Skeletal muscle tissue (tissue), 3 donors: ENCODE measurements at regions not wholly inside any gene's neighbourhood (a gene's known extent, or its start where the extent isn't known, plus 50 kb on each side); places are given as distances from the start of the nearest gene placed in this dataset.
"Not testable (repeated sequence)": the region's sequence is repeated elsewhere in the genome, so short reads cannot be mapped to it uniquely, and the experiment has no call there.

Experiments used
- H3K27ac ChIP-seq: one replicate; pipeline ENCODE4 v1.7.0; 2013; ENCODE audit warnings: mild to moderate bottlenecking, low read depth, low read length, inconsistent platforms
- H3K27me3 ChIP-seq, 3 donors: one replicate each; pipeline ENCODE4 v1.7.0; 2013; ENCODE audit warnings: low read length in 3 of 3; ENCODE audit not compliant: control insufficient read depth in 3 of 3, insufficient read depth in 3 of 3
- H3K36me3 ChIP-seq, 3 donors: one replicate each; pipeline ENCODE4 v1.7.0; 2013; ENCODE audit warnings: low read length in 3 of 3; ENCODE audit not compliant: control insufficient read depth in 3 of 3, insufficient read depth in 3 of 3
- H3K4me1 ChIP-seq, 3 donors: one replicate each; pipeline ENCODE4 v1.7.0; 2013; ENCODE audit warnings: low read length in 3 of 3, mild to moderate bottlenecking in 3 of 3; ENCODE audit not compliant: control insufficient read depth in 3 of 3, insufficient read depth in 3 of 3
- H3K4me3 ChIP-seq, 3 donors: one replicate each; pipeline ENCODE4 v1.7.0; 2013; ENCODE audit warnings: low read length in 3 of 3
- H3K9ac ChIP-seq, 3 donors: one replicate each; pipeline ENCODE4 v1.7.0; 2013; ENCODE audit warnings: low read length in 3 of 3, mild to moderate bottlenecking in 3 of 3, moderate library complexity in 2 of 3, low read depth in 1 of 3
- H3K9me3 ChIP-seq, 3 donors: one replicate each; pipeline ENCODE4 v1.7.0; 2013; ENCODE audit warnings: low read length in 3 of 3; ENCODE audit not compliant: control insufficient read depth in 3 of 3
- donor health status: Osteomylitis.

- H3K4me3 ChIP-seq, result no peak overlapping the region
- H3K9me3 ChIP-seq, result peaks cover 0 to 2% (median 0%) of the 10 kb centered on the region in 3 donors
- H3K27me3 ChIP-seq, result no peaks in the 10 kb centered on the region
- H3K4me1 ChIP-seq, result no peaks in the 10 kb centered on the region
- H3K36me3 ChIP-seq, result no peaks in the 10 kb centered on the region
- H3K9ac ChIP-seq, result no peak overlapping the region
- H3K27ac ChIP-seq, result no peak overlapping the region
Observed at GRCh38 chr11:26878959-26879581, 114.8 kb upstream of the FIBIN start.

GRCh38 chr11:26882363-26882880, 111.5 kb upstream of the FIBIN start:
- H3K9me3 ChIP-seq, H3K27ac ChIP-seq, H3K9ac ChIP-seq, H3K4me1 ChIP-seq, H3K36me3 ChIP-seq, H3K4me3 ChIP-seq, H3K27me3 ChIP-seq: not testable (repeated sequence)

DNA sequence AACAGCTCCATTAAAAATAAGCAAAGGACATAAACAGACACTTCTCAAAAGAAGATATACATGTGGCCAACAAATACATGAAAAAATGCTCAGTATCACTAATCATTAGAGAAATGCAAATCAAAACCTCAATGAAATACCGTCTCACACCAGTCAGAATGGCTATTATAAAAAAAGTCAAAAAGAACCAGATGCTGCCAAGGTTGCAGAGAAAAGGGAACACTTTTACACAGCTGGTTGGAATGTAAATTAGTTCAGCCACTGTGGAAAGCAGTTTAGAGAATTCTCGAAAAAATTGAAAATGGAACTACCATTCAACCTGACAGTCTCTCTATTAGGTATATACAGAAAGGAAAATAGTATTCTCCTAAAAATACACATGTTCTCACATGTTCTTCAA, 102.4 kb upstream of the FIBIN start:
- Histone ChIP-seq H3K27ac (no peak overlapping the region), H3K36me3 (no peaks in the 10 kb centered on the region), H3K27me3 (no peaks in the 10 kb centered on the region)

DNA sequence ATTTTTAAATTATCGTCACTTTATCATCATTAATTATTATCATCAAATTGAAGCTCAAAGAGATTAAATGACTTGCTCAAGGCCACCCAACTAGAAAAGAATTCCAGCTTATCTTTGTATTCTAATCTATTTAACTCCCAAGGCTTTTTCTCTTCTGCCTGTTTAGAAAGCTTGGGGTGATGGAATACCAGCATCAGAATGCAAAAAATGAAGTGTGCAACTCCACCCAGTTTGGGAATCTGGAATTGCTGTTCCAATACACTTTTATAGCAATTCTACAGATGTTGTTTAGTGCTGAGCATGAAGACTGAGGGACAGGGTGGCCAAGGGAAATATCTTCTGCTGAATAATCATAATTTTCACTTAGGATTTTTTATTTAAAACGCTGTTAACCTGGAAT, 97.2 kb upstream of the FIBIN start:
- Histone ChIP-seq H3K27ac (no peak overlapping the region), H3K27me3 (no peaks in the 10 kb centered on the region), H3K4me1 (no peaks in the 10 kb centered on the region), H3K9me3 (no peaks in the 10 kb centered on the region), H3K4me3 (no peak overlapping the region), H3K36me3 (no peaks in the 10 kb centered on the region), H3K9ac (no peak overlapping the region)

More for the DNA sequence above, 102.4 kb upstream of the FIBIN start:
- Histone ChIP-seq H3K4me1 (no peaks in the 10 kb centered on the region), H3K9me3 (no peaks in the 10 kb centered on the region), H3K4me3 (no peak overlapping the region), H3K9ac (no peak overlapping the region)

GRCh38 chr11:26898799-26899198, 95.1 kb upstream of the FIBIN start:
- Histone ChIP-seq H3K27ac (no peak overlapping the region), H3K4me3 (no peak overlapping the region), H3K9me3 (no peaks in the 10 kb centered on the region), H3K36me3 (no peaks in the 10 kb centered on the region), H3K4me1 (no peaks in the 10 kb centered on the region), H3K27me3 (no peaks in the 10 kb centered on the region), H3K9ac (no peak overlapping the region)

- Histone ChIP-seq H3K4me1 (no peaks in the 10 kb centered on the region), H3K27ac (no peak overlapping the region), H3K9ac (no peak overlapping the region), H3K9me3 (no peaks in the 10 kb centered on the region), H3K36me3 (no peaks in the 10 kb centered on the region), H3K27me3 (no peaks in the 10 kb centered on the region), H3K4me3 (no peak overlapping the region)
Observed at GRCh38 chr11:26901162-26901561, 92.8 kb upstream of the FIBIN start.

DNA sequence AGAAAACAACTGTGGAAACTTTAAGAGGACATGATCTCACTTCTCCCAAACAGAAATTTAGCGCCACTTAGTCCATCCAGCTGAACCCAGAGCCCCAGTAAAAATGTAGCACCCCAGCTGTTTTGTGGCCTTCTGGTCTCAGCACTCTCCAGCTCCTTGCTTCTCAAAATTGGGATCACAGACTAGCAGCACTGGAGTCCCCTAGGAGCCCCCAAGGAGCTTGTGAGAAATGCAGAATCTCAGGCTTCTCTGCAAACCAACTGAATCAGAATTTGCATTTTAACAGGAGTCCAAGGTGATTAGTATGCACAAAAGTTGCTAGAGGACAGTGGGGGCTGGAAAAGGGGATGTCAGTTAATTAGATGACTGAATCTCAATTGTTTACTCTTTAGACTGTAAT, 89.8 kb upstream of the FIBIN start:
- Histone ChIP-seq H3K36me3 (no peaks in the 10 kb centered on the region), H3K27me3 (no peaks in the 10 kb centered on the region), H3K27ac (no peak overlapping the region), H3K4me1 (no peaks in the 10 kb centered on the region), H3K9me3 (no peaks in the 10 kb centered on the region), H3K4me3 (no peak overlapping the region), H3K9ac (no peak overlapping the region)

GRCh38 chr11:26904801-26905200, 89.1 kb upstream of the FIBIN start:
- H3K27ac ChIP-seq, result no peak overlapping the region
- no peaks in the 10 kb centered on the region for H3K36me3 ChIP-seq

GRCh38 chr11:26905368-26905767, 88.5 kb upstream of the FIBIN start:
- Histone ChIP-seq H3K27ac (no peak overlapping the region), H3K36me3 (no peaks in the 10 kb centered on the region), H3K4me1 (no peaks in the 10 kb centered on the region), H3K9ac (no peak overlapping the region), H3K27me3 (no peaks in the 10 kb centered on the region), H3K9me3 (no peaks in the 10 kb centered on the region), H3K4me3 (no peak overlapping the region)

More at GRCh38 chr11:26904801-26905200, 89.1 kb upstream of the FIBIN start:
- no peaks in the 10 kb centered on the region for H3K4me1 ChIP-seq
- no peaks in the 10 kb centered on the region for H3K27me3 ChIP-seq
- no peaks in the 10 kb centered on the region for H3K9me3 ChIP-seq
- no peak overlapping the region for H3K4me3 ChIP-seq
- no peak overlapping the region for H3K9ac ChIP-seq

- no peaks in the 10 kb centered on the region for H3K9me3 ChIP-seq
- no peak overlapping the region for H3K4me3 ChIP-seq
- no peaks in the 10 kb centered on the region for H3K4me1 ChIP-seq
- H3K27me3 ChIP-seq, result no peaks in the 10 kb centered on the region
- no peaks in the 10 kb centered on the region for H3K36me3 ChIP-seq
- H3K9ac ChIP-seq, result no peak overlapping the region
- H3K27ac ChIP-seq, result no peak overlapping the region
Observed at GRCh38 chr11:26909515-26909914, 84.4 kb upstream of the FIBIN start.
